GM12875 (cell line): ENCODE measurements at regions not wholly inside any gene's neighbourhood (a gene's known extent, or its start where the extent isn't known, plus 50 kb on each side); places are given as distances from the start of the nearest gene placed in this dataset.

ENCODE experiments used
- H3K4me3 ChIP-seq: one replicate; pipeline ENCODE4 v1.5.1; 2011; ENCODE audit warnings: low read depth, low read length, control low read depth
- CTCF ChIP-seq: IDR thresholded peaks from 2 replicates; pipeline ENCODE4 v1.5.1; 2011; ENCODE audit warnings: low read depth, mild to moderate bottlenecking, control low read depth, inconsistent platforms, low read length, moderate library complexity, borderline replicate concordance; ENCODE audit not compliant: insufficient read depth

- H3K4me3 ChIP-seq: no peak overlapping the region
- TF ChIP-seq CTCF: no peak
Observed at GRCh38 chr13:90696656-90697055, 650.8 kb upstream of the MIR17HG start.

GRCh38 chr13:90700340-90700739 is 647.1 kb upstream of the MIR17HG start:
- H3K4me3 ChIP-seq: no peak overlapping the region
- no peak for TF ChIP-seq CTCF

GRCh38 chr13:90701264-90701663 is 646.2 kb upstream of the MIR17HG start:
- TF ChIP-seq CTCF: no peak
- no peak overlapping the region for H3K4me3 ChIP-seq

- no peak overlapping the region for H3K4me3 ChIP-seq
- TF ChIP-seq CTCF: no peak
Observed at GRCh38 chr13:90702050-90702449, 645.4 kb upstream of the MIR17HG start.

- TF ChIP-seq CTCF: no peak
- H3K4me3 ChIP-seq: no peak overlapping the region
Observed at GRCh38 chr13:90706631-90707030, 640.9 kb upstream of the MIR17HG start.

- no peak overlapping the region for H3K4me3 ChIP-seq
- no peak for TF ChIP-seq CTCF
Observed at GRCh38 chr13:90708128-90708527, 639.4 kb upstream of the MIR17HG start.

GRCh38 chr13:90709319-90709718 is 638.2 kb upstream of the MIR17HG start:
- no peak for TF ChIP-seq CTCF
- no peak overlapping the region for H3K4me3 ChIP-seq
